Tibial artery (tissue), 4 donors: ENCODE measurements at regions not wholly inside any gene's neighbourhood (a gene's known extent, or its start where the extent isn't known, plus 50 kb on each side); places are given as distances from the start of the nearest gene placed in this dataset.

Experiments used
- DNase-seq, 2 donors: peaks; one replicate each; pipeline ENCODE4 v3.0.0-alpha.2; 2019
- H3K27ac ChIP-seq, 2 donors: fragments of 200-600 bp; sonication (generic) in 1 of 2; 1 replicate in 1 of 2; 2 replicates in 1 of 2; pipeline ENCODE4 v1.5.1; 2018 to 2019; ENCODE audit warnings: mild to moderate bottlenecking in 1 of 2
- H3K27me3 ChIP-seq, 2 donors: fragments of 200-600 bp; sonication (generic) in 1 of 2; one replicate each; pipeline versions ENCODE4 v1.5.1 to v1.6.0; 2016 to 2019
- H3K36me3 ChIP-seq, 3 donors: fragments of 200-600 bp; sonication (generic) in 2 of 3; one replicate each; pipeline ENCODE4 v1.5.1; 2016 to 2019; ENCODE audit warnings: mild to moderate bottlenecking in 2 of 3
- H3K4me1 ChIP-seq, 4 donors: fragments of 200-600 bp; sonication (generic) in 2 of 4; 1 replicate in 3 of 4; 2 replicates in 1 of 4; pipeline ENCODE4 v1.5.1; 2016 to 2019
- H3K4me3 ChIP-seq, 2 donors: fragments of 200-600 bp; sonication (generic) in 1 of 2; 1 replicate in 1 of 2; 2 replicates in 1 of 2; pipeline ENCODE4 v1.5.1; 2018 to 2019; ENCODE audit warnings: mild to moderate bottlenecking in 2 of 2
- H3K9me3 ChIP-seq, 3 donors: fragments of 200-600 bp; sonication (generic) in 1 of 3; one replicate each; pipeline ENCODE4 v1.5.1; 2016 to 2019
- CTCF ChIP-seq, 2 experiments: fragments of 200-600 bp in 1 of 2; fragments of 450-650 bp in 1 of 2; IDR thresholded peaks; one replicate each; pipeline ENCODE4 v1.5.1; 2017 to 2019; ENCODE audit warnings: antibody characterized with exemption in 2 of 2, mild to moderate bottlenecking in 1 of 2, moderate library complexity in 1 of 2
- intact Hi-C: fragments of 100-400 bp; cut with DNase I; formaldehyde crosslinking; loops from one replicate; pipeline ENCODE4 v1.15.0; 2023; ENCODE audit warnings: low total_unique reads

- no peaks in the 10 kb centered on the region for H3K36me3 ChIP-seq
- no peak for TF ChIP-seq CTCF (IDR thresholded peaks at IDR 0.05)
- H3K9me3 ChIP-seq, result no peaks in the 10 kb centered on the region
- intact Hi-C loops, result loop anchor here (5.0 kb wide), 1 partner anchor 643 kb away; no protein-coding TSS in a partner anchor
- DNase-seq, result no peak
- H3K4me3 ChIP-seq, result no peak overlapping the region
- H3K4me1 ChIP-seq, result no peaks in the 10 kb centered on the region
- H3K27me3 ChIP-seq, result no peaks in the 10 kb centered on the region
- no peak overlapping the region for H3K27ac ChIP-seq
Measured at GRCh38 chr5:20050262-20050661, 62.3 kb upstream of the CDH18 start.

GRCh38 chr5:20044460-20044859 lies 56.5 kb upstream of the CDH18 start:
- no peak for TF ChIP-seq CTCF (IDR thresholded peaks at IDR 0.05)
- no peak overlapping the region for H3K4me3 ChIP-seq
- intact Hi-C loops, result no loop called here

GRCh38 chr5:20041326-20042274 lies 53.6 kb upstream of the CDH18 start:
- Histone ChIP-seq H3K27me3 (no peaks in the 10 kb centered on the region), H3K27ac (no peak overlapping the region), H3K9me3 (peaks cover 0 to 3% (median 0%) of the 10 kb centered on the region in 3 donors), H3K4me3 (no peak overlapping the region), H3K36me3 (no peaks in the 10 kb centered on the region), H3K4me1 (no peaks in the 10 kb centered on the region)
- TF ChIP-seq CTCF (IDR thresholded peaks at IDR 0.05), result no peak
- no peak for DNase-seq
- intact Hi-C loops, result no loop called here

More at GRCh38 chr5:20044460-20044859, 56.5 kb upstream of the CDH18 start:
- Histone ChIP-seq H3K9me3 (peaks cover 0 to under 1% (median 0%) of the 10 kb centered on the region in 3 donors), H3K4me1 (no peaks in the 10 kb centered on the region), H3K27ac (no peak overlapping the region), H3K27me3 (no peaks in the 10 kb centered on the region), H3K36me3 (no peaks in the 10 kb centered on the region)
- no peak for DNase-seq

- Histone ChIP-seq H3K36me3 (no peaks in the 10 kb centered on the region), H3K4me1 (no peaks in the 10 kb centered on the region), H3K27me3 (no peaks in the 10 kb centered on the region), H3K9me3 (peaks cover 0 to 3% (median 0%) of the 10 kb centered on the region in 3 donors), H3K4me3 (no peak overlapping the region), H3K27ac (no peak overlapping the region)
- TF ChIP-seq CTCF (IDR thresholded peaks at IDR 0.05), result no peak
- intact Hi-C loops, result no loop called here
- no peak for DNase-seq
Measured at GRCh38 chr5:20040901-20041300, 52.9 kb upstream of the CDH18 start.
